ENCODE measurements at regions not wholly inside any gene's neighbourhood (a gene's known extent, or its start where the extent isn't known, plus 50 kb on each side); places are given as distances from the start of the nearest gene placed in this dataset.

DNA sequence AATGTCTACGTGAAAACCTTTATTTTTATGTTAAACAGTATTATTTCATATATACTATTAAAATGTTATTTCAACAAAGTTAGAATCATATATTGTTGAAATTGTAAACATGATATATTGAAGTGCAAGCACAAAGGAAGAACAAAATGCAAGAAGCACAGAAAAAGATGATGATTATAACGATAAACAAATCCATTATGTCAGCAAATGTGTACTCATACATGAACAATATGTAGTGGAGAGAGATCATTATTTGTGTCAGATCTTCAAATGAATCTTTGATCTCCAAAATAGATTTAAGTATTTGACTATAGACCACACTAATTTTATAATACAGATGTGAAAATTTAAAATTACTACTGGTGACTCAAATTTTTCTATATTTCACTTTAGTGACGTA is 1104.4 kb upstream of the CRIM1 start:
- Histone ChIP-seq H3K4me1 (ENCODE audit: insufficient read depth, low read length, poor library complexity, severe bottlenecking) (no peaks in the 10 kb centered on the region), H3K36me3 (ENCODE audit: insufficient read depth, low read length) (no peaks in the 10 kb centered on the region), H3K27me3 (ENCODE audit: insufficient read depth, low read length, poor library complexity, severe bottlenecking) (no peaks in the 10 kb centered on the region), H3K4me3 (ENCODE audit: low read length, poor library complexity, severe bottlenecking) (no peak overlapping the region), H3K4me2 (ENCODE audit: low read depth, low read length, poor library complexity, severe bottlenecking) (no peak overlapping the region), H3K9me2 (replicated peaks; ENCODE audit: low read depth, low read length) (no peaks in the 10 kb centered on the region), H3F3A (ENCODE audit: low read depth) (no peaks in the 10 kb centered on the region), H4K20me1 (ENCODE audit: insufficient read depth, low read length, poor library complexity, severe bottlenecking) (no peaks in the 10 kb centered on the region), H2AFZ (ENCODE audit: low read length) (no peak overlapping the region), H3K9me3 (ENCODE audit: insufficient read depth, low read depth, low read length) (no peaks in the 10 kb centered on the region), H3K79me2 (ENCODE audit: insufficient read depth, low read length) (no peaks in the 10 kb centered on the region), H3K9ac (ENCODE audit: low read depth, low read length, poor library complexity, severe bottlenecking) (no peak overlapping the region)
- no peak for TF ChIP-seq CTCF (conservative IDR thresholded peaks at IDR 0.05; ENCODE audit: low read length)

GRCh38 chr2:35246702-35247101 is 1108.9 kb upstream of the CRIM1 start:
- H3K9ac ChIP-seq (ENCODE audit: low read depth, low read length, poor library complexity, severe bottlenecking): no peak overlapping the region
- H3F3A ChIP-seq (ENCODE audit: low read depth): no peaks in the 10 kb centered on the region
- H3K27me3 ChIP-seq (ENCODE audit: insufficient read depth, low read length, poor library complexity, severe bottlenecking): no peaks in the 10 kb centered on the region
- no peak overlapping the region for H2AFZ ChIP-seq (ENCODE audit: low read length)
- H3K36me3 ChIP-seq (ENCODE audit: insufficient read depth, low read length): no peaks in the 10 kb centered on the region
- H3K4me3 ChIP-seq (ENCODE audit: low read length, poor library complexity, severe bottlenecking): no peak overlapping the region
- H4K20me1 ChIP-seq (ENCODE audit: insufficient read depth, low read length, poor library complexity, severe bottlenecking): no peaks in the 10 kb centered on the region
- H3K4me1 ChIP-seq (ENCODE audit: insufficient read depth, low read length, poor library complexity, severe bottlenecking): no peaks in the 10 kb centered on the region
- TF ChIP-seq CTCF (conservative IDR thresholded peaks at IDR 0.05; ENCODE audit: low read length): no peak
- no peak for TF ChIP-seq EZH2phosphoT487 (IDR thresholded peaks at IDR 0.05; ENCODE audit: borderline replicate concordance)
- no peaks in the 10 kb centered on the region for H3K9me2 ChIP-seq (replicated peaks; ENCODE audit: low read depth, low read length)
- no peak overlapping the region for H3K4me2 ChIP-seq (ENCODE audit: low read depth, low read length, poor library complexity, severe bottlenecking)
- no peaks in the 10 kb centered on the region for H3K9me3 ChIP-seq (ENCODE audit: insufficient read depth, low read depth, low read length)
- no peaks in the 10 kb centered on the region for H3K79me2 ChIP-seq (ENCODE audit: insufficient read depth, low read length)

DNA sequence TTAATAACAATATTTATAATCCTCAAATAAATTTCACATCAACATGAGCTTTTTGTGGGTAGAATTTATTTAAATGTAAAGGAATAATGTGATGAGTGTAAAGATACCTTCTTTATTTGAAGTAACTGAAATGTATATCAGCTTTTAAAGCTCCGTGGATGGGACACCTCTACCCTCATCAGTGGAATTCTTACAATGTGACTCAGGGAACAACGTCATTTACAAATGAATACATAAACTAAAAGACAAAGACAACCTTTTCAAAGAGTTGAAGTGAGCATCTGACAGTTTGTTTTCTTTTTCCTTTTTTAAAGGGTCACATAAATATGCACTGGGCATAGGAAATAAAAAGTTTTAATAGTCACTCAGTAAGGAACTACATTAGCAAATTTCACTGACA is 1127.0 kb upstream of the CRIM1 start:
- Histone ChIP-seq H3K27me3 (ENCODE audit: insufficient read depth, low read length, poor library complexity, severe bottlenecking) (no peaks in the 10 kb centered on the region), H3K4me3 (ENCODE audit: low read length, poor library complexity, severe bottlenecking) (no peak overlapping the region), H3K9me2 (replicated peaks; ENCODE audit: low read depth, low read length) (no peaks in the 10 kb centered on the region), H4K20me1 (ENCODE audit: insufficient read depth, low read length, poor library complexity, severe bottlenecking) (no peaks in the 10 kb centered on the region), H3K4me1 (ENCODE audit: insufficient read depth, low read length, poor library complexity, severe bottlenecking) (no peaks in the 10 kb centered on the region), H2AFZ (ENCODE audit: low read length) (no peak overlapping the region), H3F3A (ENCODE audit: low read depth) (no peaks in the 10 kb centered on the region), H3K36me3 (ENCODE audit: insufficient read depth, low read length) (no peaks in the 10 kb centered on the region), H3K4me2 (ENCODE audit: low read depth, low read length, poor library complexity, severe bottlenecking) (no peak overlapping the region), H3K79me2 (ENCODE audit: insufficient read depth, low read length) (no peaks in the 10 kb centered on the region), H3K9ac (ENCODE audit: low read depth, low read length, poor library complexity, severe bottlenecking) (no peak overlapping the region), H3K9me3 (ENCODE audit: insufficient read depth, low read depth, low read length) (no peaks in the 10 kb centered on the region)
- TF ChIP-seq EZH2phosphoT487 (IDR thresholded peaks at IDR 0.05; ENCODE audit: borderline replicate concordance): no peak
- no peak for TF ChIP-seq CTCF (conservative IDR thresholded peaks at IDR 0.05; ENCODE audit: low read length)
